HG03064 (cell line): ENCODE measurements at regions not wholly inside any gene's neighbourhood (a gene's known extent, or its start where the extent isn't known, plus 50 kb on each side); places are given as distances from the start of the nearest gene placed in this dataset.

Experiments
- ATAC-seq: cut with Tn5 transposase; IDR thresholded peaks from one replicate; pipeline ENCODE4 v1.9.1; 2021; ENCODE audit warnings: low read depth; ENCODE audit not compliant: unreplicated experiment

GRCh38 chr2:9753665-9754531 is 89.4 kb upstream of the TAF1B start:
- ATAC-seq: no peak

DNA sequence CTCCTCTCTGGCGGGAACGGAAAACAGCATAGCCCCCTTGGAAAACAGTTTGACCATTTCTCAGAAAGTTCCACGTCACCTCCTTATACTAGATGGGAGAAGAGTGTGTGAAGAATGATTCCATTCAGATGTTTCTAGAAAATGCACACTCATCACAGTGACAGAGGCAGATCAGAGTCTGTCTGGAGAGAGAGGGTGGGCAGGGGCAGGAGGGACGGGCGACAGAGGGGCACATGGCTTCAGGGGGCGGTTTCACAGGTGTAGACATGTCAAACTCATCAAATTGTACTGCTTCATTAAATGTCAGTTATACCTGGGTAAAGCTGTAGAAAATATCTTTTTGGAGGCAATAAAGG is 88.8 kb upstream of the TAF1B start:
- ATAC-seq: no peak

DNA sequence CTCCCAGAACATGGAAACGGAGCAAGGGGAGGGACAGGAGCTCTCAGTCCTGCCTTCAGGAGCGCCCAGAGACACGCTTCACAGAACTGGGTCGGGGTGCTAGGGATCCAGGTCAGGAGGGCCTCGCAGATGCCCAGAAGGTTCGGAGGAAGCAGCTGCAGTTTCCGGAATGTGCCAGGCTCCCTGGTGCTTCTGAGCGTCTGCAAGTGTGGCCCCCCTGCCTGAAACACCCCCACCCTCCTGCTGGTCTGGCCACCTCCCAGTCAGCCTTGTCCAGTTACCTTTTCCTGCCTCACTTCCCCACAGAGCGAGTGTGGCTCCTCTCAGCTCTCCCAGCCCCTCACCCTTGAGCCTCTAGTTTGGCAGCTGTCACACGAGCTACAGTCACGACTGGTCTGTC is 88.3 kb upstream of the TAF1B start:
- no peak for ATAC-seq

- no peak for ATAC-seq
These were observed 87.6 kb upstream of the TAF1B start for GRCh38 chr2:9755638-9756037.

DNA sequence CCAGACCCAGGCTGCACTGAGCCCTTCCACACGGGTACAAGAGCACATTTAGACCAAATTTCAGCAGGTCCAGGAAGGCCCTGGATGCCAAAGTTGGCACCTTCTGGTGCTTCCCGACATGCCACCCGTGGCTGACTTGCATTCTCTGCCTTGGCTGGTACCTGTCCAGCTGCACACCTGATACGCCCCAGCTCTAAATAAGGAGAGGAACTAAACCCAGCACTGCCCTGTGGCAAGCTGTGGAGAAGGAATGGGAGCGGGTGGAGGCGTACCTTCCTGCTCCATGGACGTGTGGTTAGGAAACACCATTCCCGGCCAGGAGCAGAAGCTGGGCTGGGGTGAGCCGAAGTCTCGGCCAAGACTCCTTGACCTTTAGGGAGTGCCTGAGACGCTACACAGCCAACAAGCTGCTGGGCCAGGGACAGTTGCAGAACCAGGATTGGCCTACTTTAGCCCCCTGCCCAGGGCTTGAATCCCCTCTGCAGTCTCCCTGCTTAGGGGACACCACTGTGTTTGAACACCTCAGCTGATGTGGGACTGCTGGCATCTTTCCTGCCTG is 86.5 kb upstream of the TAF1B start:
- no peak for ATAC-seq

- ATAC-seq: no peak
These were observed 85.6 kb upstream of the TAF1B start for GRCh38 chr2:9757501-9758264.

DNA sequence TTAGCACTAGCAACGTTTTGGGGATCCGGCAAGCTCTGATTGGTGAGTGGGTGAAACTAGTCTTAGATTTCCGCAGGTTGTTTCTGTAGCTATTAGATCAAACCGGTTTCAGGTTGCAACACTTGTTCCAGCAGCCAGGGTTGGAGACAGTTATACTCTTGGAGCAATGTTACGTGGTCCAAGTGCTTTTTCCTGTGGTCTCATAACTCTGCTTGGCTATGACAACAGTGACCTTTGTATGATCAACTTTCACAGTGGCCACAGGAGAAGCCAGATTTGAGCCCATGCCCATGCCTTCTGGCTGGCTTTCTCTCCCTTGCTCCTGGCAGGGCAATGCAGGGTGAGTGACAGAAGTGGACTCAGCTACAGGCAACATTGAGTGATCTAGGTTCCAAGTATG is 84.5 kb upstream of the TAF1B start:
- ATAC-seq: no peak

DNA sequence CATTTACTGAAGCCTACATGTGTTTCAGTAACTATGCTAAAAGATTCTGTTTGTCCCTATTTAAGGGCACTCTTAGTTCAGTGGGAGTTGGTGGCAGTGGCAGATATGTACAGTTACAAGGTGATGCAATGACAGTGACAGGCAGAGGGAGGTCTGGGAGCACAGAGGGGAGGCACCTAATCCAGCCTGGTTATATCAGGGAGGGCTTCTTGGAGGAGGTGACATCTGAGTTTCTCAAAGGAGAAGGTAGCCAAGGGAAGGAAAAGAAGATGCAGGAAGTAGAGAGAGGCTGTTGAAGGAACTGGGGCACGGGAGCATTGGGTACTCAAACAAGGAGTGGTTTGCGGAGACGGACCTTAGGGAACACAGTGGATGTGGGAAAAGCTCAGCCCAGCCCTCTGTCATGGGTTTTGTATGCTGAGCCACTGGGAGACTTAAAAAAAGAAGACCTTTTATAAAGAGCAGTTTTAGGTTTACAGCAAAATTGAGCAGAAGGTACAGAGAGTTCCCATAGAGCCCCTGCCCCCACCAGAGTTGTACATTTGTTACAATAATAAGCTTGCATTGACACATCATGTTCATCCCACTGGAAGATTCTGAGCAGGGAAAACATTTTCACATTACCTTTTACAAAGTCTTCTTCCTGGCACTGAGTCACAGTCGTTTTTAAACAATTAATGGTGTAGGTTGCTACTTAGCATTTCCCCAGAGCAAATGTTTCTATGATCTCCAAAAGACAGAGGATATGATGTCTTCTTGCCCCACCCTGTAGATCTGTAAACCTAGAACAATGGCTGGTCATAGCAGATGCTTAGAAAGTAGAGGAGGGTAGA is 83.0 kb upstream of the TAF1B start:
- no peak for ATAC-seq

DNA sequence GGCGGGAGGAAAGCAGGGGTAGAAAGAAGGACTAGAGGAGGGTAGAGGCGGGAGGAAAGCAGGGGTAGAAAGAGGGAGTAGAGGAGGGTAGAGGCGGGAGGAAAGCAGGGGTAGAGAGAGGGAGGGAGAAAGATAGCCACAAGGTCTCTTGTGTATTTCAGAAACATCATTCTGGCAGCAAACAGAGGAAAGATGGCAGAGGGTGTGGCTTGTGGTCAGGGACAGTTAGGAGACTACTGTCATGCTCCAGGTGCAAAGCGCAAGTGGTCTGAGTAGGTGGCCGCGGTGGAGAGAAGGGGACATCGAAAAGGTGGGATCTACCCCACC is 82.4 kb upstream of the TAF1B start:
- ATAC-seq: no peak

- ATAC-seq: no peak
These were observed 81.7 kb upstream of the TAF1B start for GRCh38 chr2:9761577-9761976.

GRCh38 chr2:9762164-9762563 is 81.1 kb upstream of the TAF1B start:
- no peak for ATAC-seq

- no peak for ATAC-seq
These were observed 80.3 kb upstream of the TAF1B start for GRCh38 chr2:9762941-9763340.

GRCh38 chr2:9763356-9764152 is 79.7 kb upstream of the TAF1B start:
- ATAC-seq: no peak

- no peak for ATAC-seq
These were observed 79.0 kb upstream of the TAF1B start for GRCh38 chr2:9764153-9764778.

DNA sequence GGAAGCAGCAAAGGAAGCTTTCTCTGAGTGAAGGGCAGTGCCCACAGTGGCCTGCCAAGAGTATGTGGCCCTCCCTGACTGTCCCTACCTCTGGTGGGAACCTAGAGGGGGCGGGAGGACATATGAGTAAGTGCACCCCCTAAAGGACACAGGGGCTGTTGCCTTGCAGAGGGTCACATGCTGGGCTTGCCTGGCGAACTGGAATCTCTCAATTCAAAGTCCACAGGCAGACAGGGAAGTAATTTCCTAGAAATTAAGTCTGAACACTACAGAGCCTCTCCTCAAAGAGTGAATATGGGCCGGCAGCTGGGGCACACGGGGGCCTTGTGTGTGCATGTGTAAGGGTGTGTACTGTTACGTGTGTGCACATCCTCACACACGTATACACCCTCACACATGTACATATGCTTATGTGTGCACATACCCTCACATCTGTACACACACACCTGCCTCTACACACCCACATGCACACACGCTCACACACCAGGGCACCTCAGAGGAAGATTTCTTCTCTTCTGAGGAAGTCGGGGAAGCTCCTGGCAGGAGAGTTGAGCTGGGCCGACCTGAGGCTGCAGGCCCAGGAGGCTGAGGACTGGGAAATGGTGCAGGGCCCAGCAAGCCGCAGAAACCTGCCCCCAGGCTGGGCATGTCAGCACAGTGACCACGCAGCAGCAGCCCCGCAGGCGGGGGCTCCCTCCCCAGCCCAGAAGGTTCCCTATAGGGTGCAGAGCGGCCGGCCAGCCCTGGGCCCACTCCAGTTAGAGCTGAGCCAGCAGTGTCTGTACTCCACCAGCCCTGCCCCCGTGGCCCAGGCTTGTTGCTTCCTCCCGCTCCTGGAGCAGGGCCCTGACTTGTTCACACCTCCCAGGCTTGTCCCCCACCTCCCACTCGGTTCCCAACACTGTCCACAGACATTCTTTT is 77.4 kb upstream of the TAF1B start:
- no peak for ATAC-seq

DNA sequence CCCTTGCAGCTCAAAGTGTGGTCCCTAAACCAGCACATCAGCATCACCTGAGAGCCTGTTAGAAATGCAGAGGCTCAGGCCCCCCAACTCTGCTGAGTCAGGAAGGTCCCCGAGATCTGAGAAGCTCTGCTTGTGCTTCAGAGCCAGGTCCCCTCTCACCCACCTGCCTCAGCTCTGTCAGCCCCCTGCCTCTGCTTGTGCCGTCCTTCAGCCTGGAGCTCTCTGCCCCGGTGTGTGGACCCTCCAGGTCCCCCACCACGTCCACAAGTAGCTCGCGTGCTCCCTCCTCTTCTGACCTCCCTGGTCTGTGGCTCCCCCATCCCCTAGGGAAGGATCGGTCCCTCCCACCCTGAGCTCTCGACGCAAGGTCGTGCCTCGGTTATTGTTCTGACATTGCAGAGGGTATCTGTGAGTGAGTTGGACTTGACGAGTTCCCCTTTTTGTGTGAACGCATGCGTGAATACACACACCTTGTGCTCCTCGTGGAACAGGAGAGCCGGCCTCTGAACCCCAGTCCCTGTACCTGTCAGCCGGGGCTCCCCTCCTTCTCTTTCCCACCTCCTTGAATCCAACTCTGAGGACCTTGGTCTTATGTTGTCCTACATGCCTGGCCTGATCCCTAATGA is 75.5 kb upstream of the TAF1B start:
- ATAC-seq: no peak

- ATAC-seq: no peak
These were observed 74.9 kb upstream of the TAF1B start for GRCh38 chr2:9768388-9768787.
